Stimulated activated naive CD8-positive, alpha-beta T cell treated with anti-CD3 and anti-CD28 coated beads, Interleukin-15, amount 100 ng/mL, for 72 hours (primary cell): ENCODE measurements at regions not wholly inside any gene's neighbourhood (a gene's known extent, or its start where the extent isn't known, plus 50 kb on each side); places are given as distances from the start of the nearest gene placed in this dataset.
A peak's percentile ranks its signal among the peaks of the same experiment; 100 is the strongest.
"Not testable (repeated sequence)": the region's sequence is repeated elsewhere in the genome, so short reads cannot be mapped to it uniquely, and the experiment has no call there.

Experiments
- ATAC-seq: fragments of 150-1000 bp; cut with Tn5 transposase; 2 replicates; pipeline ENCODE4 v1.10.0; 2021; ENCODE audit warnings: mild to moderate bottlenecking, moderate library complexity
- DNase-seq, 2 donors: peaks; one replicate each; pipeline ENCODE4 v3.0.0; 2021 to 2022
- H3K27ac Mint-ChIP-seq, 2 donors: one replicate each; pipeline ENCODE4 v1.8.0; 2022; ENCODE audit warnings: mild to moderate bottlenecking in 2 of 2, mixed read lengths in 2 of 2, moderate library complexity in 2 of 2
- H3K27me3 Mint-ChIP-seq: one replicate; pipeline ENCODE4 v1.8.0; 2022; ENCODE audit warnings: mixed read lengths
- H3K4me1 Mint-ChIP-seq: one replicate; pipeline ENCODE4 v1.8.0; 2022; ENCODE audit warnings: mild to moderate bottlenecking, mixed read lengths
- H3K4me3 Mint-ChIP-seq, 2 donors: one replicate each; pipeline ENCODE4 v1.8.0; 2022; ENCODE audit warnings: mild to moderate bottlenecking in 2 of 2, mixed read lengths in 2 of 2, moderate library complexity in 1 of 2
- H3K9me3 Mint-ChIP-seq, 2 donors: one replicate each; pipeline ENCODE4 v1.8.0; 2022; ENCODE audit warnings: mixed read lengths in 2 of 2

GRCh38 chr4:127018381-127018780 lies 614.4 kb upstream of the INTU start:
- Mint-ChIP-seq H3K27ac (no peak overlapping the region), H3K4me3 (no peak overlapping the region), H3K4me1 (no peaks in the 10 kb centered on the region), H3K9me3 (no peaks in the 10 kb centered on the region), H3K27me3 (no peaks in the 10 kb centered on the region)
- DNase-seq (no peak), ATAC-seq (no peak)

GRCh38 chr4:127020831-127021230 lies 611.9 kb upstream of the INTU start:
- H3K27ac Mint-ChIP-seq, H3K9me3 Mint-ChIP-seq, ATAC-seq, H3K27me3 Mint-ChIP-seq, H3K4me1 Mint-ChIP-seq, H3K4me3 Mint-ChIP-seq, DNase-seq: not testable (repeated sequence)

GRCh38 chr4:127036296-127036695 lies 596.5 kb upstream of the INTU start:
- no peaks in the 10 kb centered on the region for H3K4me1 Mint-ChIP-seq
- no peaks in the 10 kb centered on the region for H3K27me3 Mint-ChIP-seq
- no peak overlapping the region for H3K27ac Mint-ChIP-seq
- DNase-seq (no peak), ATAC-seq (no peak)
- no peak overlapping the region for H3K4me3 Mint-ChIP-seq
- H3K9me3 Mint-ChIP-seq, result peaks cover 8 to 17% of the 10 kb centered on the region in 2 donors

- peaks cover 5 to 12% of the 10 kb centered on the region in 2 donors for H3K9me3 Mint-ChIP-seq
- DNase-seq, result no peak
Measured at GRCh38 chr4:127045861-127046260, 586.9 kb upstream of the INTU start.

GRCh38 chr4:127047930-127048329 lies 584.8 kb upstream of the INTU start:
- ATAC-seq, result no peak
- H3K27me3 Mint-ChIP-seq, result no peaks in the 10 kb centered on the region
- H3K4me3 Mint-ChIP-seq, result no peak overlapping the region
- peak overlapping the region in 1 of 2 donors; percentile 58 for H3K27ac Mint-ChIP-seq
- H3K4me1 Mint-ChIP-seq, result no peaks in the 10 kb centered on the region
- no peak for DNase-seq
- H3K9me3 Mint-ChIP-seq, result peaks cover 7 to 9% of the 10 kb centered on the region in 2 donors

More at GRCh38 chr4:127045861-127046260, 586.9 kb upstream of the INTU start:
- H3K4me3 Mint-ChIP-seq, result no peak overlapping the region
- H3K4me1 Mint-ChIP-seq, result no peaks in the 10 kb centered on the region
- H3K27me3 Mint-ChIP-seq, result no peaks in the 10 kb centered on the region
- H3K27ac Mint-ChIP-seq, result no peak overlapping the region
- no peak for ATAC-seq

- Mint-ChIP-seq H3K9me3 (peaks cover 7 to 9% of the 10 kb centered on the region in 2 donors), H3K4me1 (no peaks in the 10 kb centered on the region), H3K27me3 (no peaks in the 10 kb centered on the region), H3K4me3 (no peak overlapping the region), H3K27ac (peak overlapping the region in 1 of 2 donors; percentile 58)
- DNase-seq (no peak), ATAC-seq (no peak)
Measured at GRCh38 chr4:127048376-127049044, 584.2 kb upstream of the INTU start.

GRCh38 chr4:127049526-127049925 lies 583.2 kb upstream of the INTU start:
- Mint-ChIP-seq H3K27ac (no peak overlapping the region), H3K4me1 (no peaks in the 10 kb centered on the region), H3K9me3 (peaks cover 7 to 9% of the 10 kb centered on the region in 2 donors), H3K4me3 (no peak overlapping the region), H3K27me3 (no peaks in the 10 kb centered on the region)
- no peak for DNase-seq
- ATAC-seq, result no peak

GRCh38 chr4:127052742-127053141 lies 580.0 kb upstream of the INTU start:
- Mint-ChIP-seq H3K4me3 (no peak overlapping the region), H3K27ac (no peak overlapping the region), H3K27me3 (no peaks in the 10 kb centered on the region), H3K9me3 (peaks cover 14 to 21% of the 10 kb centered on the region in 2 donors), H3K4me1 (no peaks in the 10 kb centered on the region)
- DNase-seq, result no peak
- ATAC-seq, result no peak

GRCh38 chr4:127055357-127055756 lies 577.4 kb upstream of the INTU start:
- no peaks in the 10 kb centered on the region for H3K4me1 Mint-ChIP-seq
- no peak for ATAC-seq
- no peak for DNase-seq
- no peak overlapping the region for H3K4me3 Mint-ChIP-seq
- H3K9me3 Mint-ChIP-seq, result peaks cover 19 to 28% of the 10 kb centered on the region in 2 donors
- H3K27ac Mint-ChIP-seq, result no peak overlapping the region
- H3K27me3 Mint-ChIP-seq, result no peaks in the 10 kb centered on the region

GRCh38 chr4:127069675-127070074 lies 563.1 kb upstream of the INTU start:
- H3K27ac Mint-ChIP-seq, result no peak overlapping the region
- H3K4me3 Mint-ChIP-seq, result no peak overlapping the region
- DNase-seq, result no peak

GRCh38 chr4:127071443-127071842 lies 561.3 kb upstream of the INTU start:
- no peak overlapping the region for H3K4me3 Mint-ChIP-seq
- no peak overlapping the region for H3K27ac Mint-ChIP-seq
- H3K4me1 Mint-ChIP-seq, result no peaks in the 10 kb centered on the region
- H3K27me3 Mint-ChIP-seq, result no peaks in the 10 kb centered on the region
- peaks cover 0 to 23% of the 10 kb centered on the region in 2 donors for H3K9me3 Mint-ChIP-seq
- no peak for ATAC-seq
- DNase-seq, result no peak

More at GRCh38 chr4:127069675-127070074, 563.1 kb upstream of the INTU start:
- ATAC-seq, result no peak
- H3K27me3 Mint-ChIP-seq, result no peaks in the 10 kb centered on the region
- no peaks in the 10 kb centered on the region for H3K4me1 Mint-ChIP-seq
- H3K9me3 Mint-ChIP-seq, result peaks cover 0 to 23% of the 10 kb centered on the region in 2 donors

GRCh38 chr4:127080141-127080540 lies 552.6 kb upstream of the INTU start:
- H3K27me3 Mint-ChIP-seq, result no peaks in the 10 kb centered on the region
- ATAC-seq (no peak), DNase-seq (no peak)
- H3K4me3 Mint-ChIP-seq, result no peak overlapping the region
- no peak overlapping the region for H3K27ac Mint-ChIP-seq
- H3K4me1 Mint-ChIP-seq, result no peaks in the 10 kb centered on the region
- peaks cover 0 to 4% of the 10 kb centered on the region in 2 donors for H3K9me3 Mint-ChIP-seq

- ATAC-seq, result no peak
- Mint-ChIP-seq H3K4me1 (no peaks in the 10 kb centered on the region), H3K4me3 (no peak overlapping the region), H3K27me3 (no peaks in the 10 kb centered on the region), H3K27ac (no peak overlapping the region), H3K9me3 (peaks cover 7 to 8% of the 10 kb centered on the region in 2 donors)
- no peak for DNase-seq
Measured at GRCh38 chr4:127081041-127081440, 551.7 kb upstream of the INTU start.

GRCh38 chr4:127082986-127083385 lies 549.8 kb upstream of the INTU start:
- ATAC-seq (no peak), DNase-seq (no peak)
- Mint-ChIP-seq H3K27me3 (no peaks in the 10 kb centered on the region), H3K4me1 (no peaks in the 10 kb centered on the region), H3K27ac (no peak overlapping the region), H3K4me3 (no peak overlapping the region), H3K9me3 (peaks cover 8 to 15% of the 10 kb centered on the region in 2 donors)

- Mint-ChIP-seq H3K27me3 (no peaks in the 10 kb centered on the region), H3K4me1 (no peaks in the 10 kb centered on the region), H3K9me3 (peaks cover 5 to 24% of the 10 kb centered on the region in 2 donors), H3K4me3 (no peak overlapping the region), H3K27ac (no peak overlapping the region)
- no peak for DNase-seq
- no peak for ATAC-seq
Measured at GRCh38 chr4:127084666-127085065, 548.1 kb upstream of the INTU start.

- H3K27me3 Mint-ChIP-seq, result no peaks in the 10 kb centered on the region
- ATAC-seq (no peak), DNase-seq (no peak)
- no peak overlapping the region for H3K4me3 Mint-ChIP-seq
- H3K27ac Mint-ChIP-seq, result no peak overlapping the region
- no peaks in the 10 kb centered on the region for H3K4me1 Mint-ChIP-seq
- peaks cover 19 to 24% of the 10 kb centered on the region in 2 donors for H3K9me3 Mint-ChIP-seq
Measured at GRCh38 chr4:127097061-127097460, 535.7 kb upstream of the INTU start.

GRCh38 chr4:127102361-127102760 lies 530.4 kb upstream of the INTU start:
- DNase-seq, result no peak
- ATAC-seq, result no peak
- H3K27me3 Mint-ChIP-seq, result no peaks in the 10 kb centered on the region
- no peaks in the 10 kb centered on the region for H3K4me1 Mint-ChIP-seq
- H3K4me3 Mint-ChIP-seq, result no peak overlapping the region
- H3K9me3 Mint-ChIP-seq, result peaks cover 0 to 12% of the 10 kb centered on the region in 2 donors
- H3K27ac Mint-ChIP-seq, result no peak overlapping the region
